ENCODE measurements at regions not wholly inside any gene's neighbourhood (a gene's known extent, or its start where the extent isn't known, plus 50 kb on each side); places are given as distances from the start of the nearest gene placed in this dataset.

GRCh38 chr2:139098961-139099360 lies 318.8 kb upstream of the NXPH2 start:
- DNase-seq (ENCODE audit: insufficient read length, low spot score) = no peak
- no peak for TF ChIP-seq POLR2A (IDR thresholded peaks at IDR 0.05; ENCODE audit: low read depth, low read length)
- FAIRE-seq = no peak

- FAIRE-seq (no peak), DNase-seq (ENCODE audit: insufficient read length, low spot score) (no peak)
Measured at GRCh38 chr2:139083121-139083520, 302.9 kb upstream of the NXPH2 start.

GRCh38 chr2:139080244-139080643 lies 300.1 kb upstream of the NXPH2 start:
- no peak for DNase-seq (ENCODE audit: insufficient read length, low spot score)
- no peak for FAIRE-seq
- no peak for TF ChIP-seq POLR2A (IDR thresholded peaks at IDR 0.05; ENCODE audit: low read depth, low read length)

More at GRCh38 chr2:139083121-139083520, 302.9 kb upstream of the NXPH2 start:
- no peak for TF ChIP-seq POLR2A (IDR thresholded peaks at IDR 0.05; ENCODE audit: low read depth, low read length)

- no peak for DNase-seq (ENCODE audit: insufficient read length, low spot score)
Measured at GRCh38 chr2:139079311-139079710, 299.1 kb upstream of the NXPH2 start.

GRCh38 chr2:139078376-139078775 lies 298.2 kb upstream of the NXPH2 start:
- FAIRE-seq (no peak), DNase-seq (ENCODE audit: insufficient read length, low spot score) (no peak)
- TF ChIP-seq POLR2A (IDR thresholded peaks at IDR 0.05; ENCODE audit: low read depth, low read length) = no peak

More at GRCh38 chr2:139079311-139079710, 299.1 kb upstream of the NXPH2 start:
- FAIRE-seq = no peak
- TF ChIP-seq POLR2A (IDR thresholded peaks at IDR 0.05; ENCODE audit: low read depth, low read length) = no peak

DNA sequence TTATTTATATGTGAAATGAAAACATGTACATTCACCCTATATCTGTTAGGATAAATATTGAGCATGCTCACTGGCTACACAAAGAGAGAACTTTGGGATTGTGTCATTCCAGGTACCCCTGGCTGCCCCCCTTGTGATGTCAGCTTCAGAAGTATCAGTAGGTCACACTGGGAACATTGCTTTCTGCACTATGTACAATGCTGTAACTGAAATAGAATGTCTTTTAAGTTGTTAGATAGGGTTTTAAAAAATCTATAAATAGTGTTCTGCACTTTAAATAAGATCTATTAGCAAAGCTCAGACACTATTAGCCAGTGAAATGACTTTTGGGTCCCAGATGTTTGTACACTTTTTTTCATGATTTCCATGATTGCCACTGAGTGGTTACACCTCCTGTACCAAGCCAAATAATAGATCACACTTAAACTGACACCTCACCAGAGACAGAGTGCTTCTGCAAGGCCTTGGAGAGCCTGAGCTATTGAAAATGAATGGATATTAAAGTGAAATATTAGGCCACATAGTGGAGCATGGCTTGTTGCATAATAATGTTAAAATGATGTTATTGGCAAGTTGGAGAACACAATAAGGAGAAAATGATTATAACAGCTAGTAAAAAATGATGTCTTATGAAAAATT lies 297.0 kb upstream of the NXPH2 start:
- TF ChIP-seq POLR2A (IDR thresholded peaks at IDR 0.05; ENCODE audit: low read depth, low read length) = no peak
- DNase-seq (ENCODE audit: insufficient read length, low spot score) (no peak), FAIRE-seq (no peak)

- no peak for TF ChIP-seq POLR2A (IDR thresholded peaks at IDR 0.05; ENCODE audit: low read depth, low read length)
- DNase-seq (ENCODE audit: insufficient read length, low spot score) (no peak), FAIRE-seq (no peak)
Measured at GRCh38 chr2:139067874-139068273, 287.7 kb upstream of the NXPH2 start.

DNA sequence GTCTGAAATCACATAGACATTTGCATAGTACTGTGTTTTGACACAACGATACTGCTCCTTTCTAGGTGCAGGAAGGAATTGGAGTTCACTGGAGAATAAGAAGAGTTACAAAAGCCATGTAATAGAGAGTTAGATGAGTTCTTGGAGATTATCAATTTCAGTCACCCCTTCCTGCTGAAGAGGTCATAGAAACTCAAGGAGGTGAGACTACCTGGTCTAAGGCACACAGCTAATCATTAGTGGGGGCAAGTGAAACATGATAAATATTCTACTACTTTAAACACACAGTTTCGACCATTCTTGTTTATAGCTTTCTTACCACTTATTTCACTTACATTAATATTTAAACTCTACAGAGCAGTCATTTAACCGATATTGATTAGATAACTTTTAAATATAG lies 286.9 kb upstream of the NXPH2 start:
- no peak for TF ChIP-seq POLR2A (IDR thresholded peaks at IDR 0.05; ENCODE audit: low read depth, low read length)
- DNase-seq (ENCODE audit: insufficient read length, low spot score) (no peak), FAIRE-seq (no peak)

GRCh38 chr2:139064159-139064558 lies 284.0 kb upstream of the NXPH2 start:
- no peak for DNase-seq (ENCODE audit: insufficient read length, low spot score)
- TF ChIP-seq POLR2A (IDR thresholded peaks at IDR 0.05; ENCODE audit: low read depth, low read length) = no peak
- FAIRE-seq = no peak

GRCh38 chr2:139059617-139060016 lies 279.4 kb upstream of the NXPH2 start:
- no peak for FAIRE-seq
- TF ChIP-seq POLR2A (IDR thresholded peaks at IDR 0.05; ENCODE audit: low read depth, low read length) = no peak
- no peak for DNase-seq (ENCODE audit: insufficient read length, low spot score)

DNA sequence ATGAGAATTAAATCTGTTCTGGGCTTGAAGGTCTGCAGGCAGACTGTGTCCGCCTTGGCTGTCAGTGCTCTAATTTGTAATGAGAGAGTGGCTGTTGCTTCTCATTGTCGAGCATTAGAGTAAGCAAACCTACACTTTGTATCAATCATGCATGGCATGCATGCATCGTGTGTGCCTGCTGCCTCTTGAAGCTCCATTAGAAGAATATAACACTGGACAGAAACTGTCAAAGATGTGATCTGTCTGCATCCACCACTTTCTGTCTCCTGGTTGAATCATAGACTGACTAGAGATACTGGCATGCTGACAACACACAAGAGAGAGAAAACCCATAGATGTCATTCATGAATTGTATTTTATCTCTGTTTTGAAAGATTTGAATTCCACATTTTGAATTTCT lies 275.0 kb upstream of the NXPH2 start:
- TF ChIP-seq POLR2A (IDR thresholded peaks at IDR 0.05; ENCODE audit: low read depth, low read length) = no peak
- no peak for FAIRE-seq
- DNase-seq (ENCODE audit: insufficient read length, low spot score) = no peak

GRCh38 chr2:139048017-139048416 lies 267.8 kb upstream of the NXPH2 start:
- FAIRE-seq (no peak), DNase-seq (ENCODE audit: insufficient read length, low spot score) (no peak)
- no peak for TF ChIP-seq POLR2A (IDR thresholded peaks at IDR 0.05; ENCODE audit: low read depth, low read length)

DNA sequence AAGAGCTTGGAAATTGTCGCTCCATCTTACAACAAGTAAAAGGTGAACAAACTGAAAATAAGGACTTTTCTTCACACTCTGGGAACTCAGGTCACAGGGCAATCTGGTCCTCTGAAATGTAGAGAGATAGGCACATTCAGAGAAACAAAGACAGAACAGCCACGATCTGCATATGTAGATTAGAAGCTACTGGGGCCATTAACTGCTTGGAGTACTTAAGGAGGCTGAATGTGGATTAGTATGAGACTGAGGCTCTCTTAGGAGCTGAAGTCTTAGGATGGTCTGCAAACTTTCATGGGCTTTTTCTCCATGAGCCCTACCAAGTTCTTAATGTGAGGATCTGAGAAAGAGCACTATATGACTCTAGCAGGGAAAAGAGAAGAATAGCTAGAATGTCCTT lies 265.3 kb upstream of the NXPH2 start:
- DNase-seq (ENCODE audit: insufficient read length, low spot score) (no peak), FAIRE-seq (no peak)
- TF ChIP-seq POLR2A (IDR thresholded peaks at IDR 0.05; ENCODE audit: low read depth, low read length) = no peak

- TF ChIP-seq POLR2A (IDR thresholded peaks at IDR 0.05; ENCODE audit: low read depth, low read length) = no peak
- DNase-seq (ENCODE audit: insufficient read length, low spot score) = no peak
- no peak for FAIRE-seq
Measured at GRCh38 chr2:139034064-139034463, 253.9 kb upstream of the NXPH2 start.

GRCh38 chr2:139033300-139033699 lies 253.1 kb upstream of the NXPH2 start:
- no peak for TF ChIP-seq POLR2A (IDR thresholded peaks at IDR 0.05; ENCODE audit: low read depth, low read length)
- FAIRE-seq = no peak
- DNase-seq (ENCODE audit: insufficient read length, low spot score) = no peak

GRCh38 chr2:139031722-139032121 lies 251.5 kb upstream of the NXPH2 start:
- DNase-seq (ENCODE audit: insufficient read length, low spot score) = no peak
- FAIRE-seq = no peak
- TF ChIP-seq POLR2A (IDR thresholded peaks at IDR 0.05; ENCODE audit: low read depth, low read length) = no peak
